GM19328 (cell line): ENCODE measurements at regions not wholly inside any gene's neighbourhood (a gene's known extent, or its start where the extent isn't known, plus 50 kb on each side); places are given as distances from the start of the nearest gene placed in this dataset.
"Not testable (repeated sequence)": the region's sequence is repeated elsewhere in the genome, so short reads cannot be mapped to it uniquely, and the experiment has no call there.

Experiments
- ATAC-seq: cut with Tn5 transposase; IDR thresholded peaks from one replicate; pipeline ENCODE4 v1.9.1; 2021; ENCODE audit warnings: mild to moderate bottlenecking, moderate library complexity; ENCODE audit not compliant: unreplicated experiment

DNA sequence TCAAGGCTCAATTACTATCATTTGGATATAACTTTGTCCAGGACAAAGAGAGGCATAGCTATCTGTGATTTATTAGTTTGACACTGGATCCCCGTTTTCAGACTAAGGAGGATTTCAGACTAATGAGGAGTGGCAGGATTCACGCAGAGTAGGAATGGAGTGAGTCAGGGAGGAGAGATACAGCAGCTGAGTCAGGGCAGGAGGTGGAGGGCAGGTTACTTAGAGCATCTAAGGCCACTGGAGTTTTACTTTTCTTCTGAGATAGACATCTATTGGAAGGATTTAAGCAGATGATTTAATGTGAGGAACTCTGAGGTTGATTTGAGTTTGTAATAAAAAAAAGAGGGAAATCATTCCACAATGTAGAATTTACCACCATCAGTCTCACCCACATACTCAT is 110.6 kb downstream of the RPIA start:
- ATAC-seq: not testable (repeated sequence)

DNA sequence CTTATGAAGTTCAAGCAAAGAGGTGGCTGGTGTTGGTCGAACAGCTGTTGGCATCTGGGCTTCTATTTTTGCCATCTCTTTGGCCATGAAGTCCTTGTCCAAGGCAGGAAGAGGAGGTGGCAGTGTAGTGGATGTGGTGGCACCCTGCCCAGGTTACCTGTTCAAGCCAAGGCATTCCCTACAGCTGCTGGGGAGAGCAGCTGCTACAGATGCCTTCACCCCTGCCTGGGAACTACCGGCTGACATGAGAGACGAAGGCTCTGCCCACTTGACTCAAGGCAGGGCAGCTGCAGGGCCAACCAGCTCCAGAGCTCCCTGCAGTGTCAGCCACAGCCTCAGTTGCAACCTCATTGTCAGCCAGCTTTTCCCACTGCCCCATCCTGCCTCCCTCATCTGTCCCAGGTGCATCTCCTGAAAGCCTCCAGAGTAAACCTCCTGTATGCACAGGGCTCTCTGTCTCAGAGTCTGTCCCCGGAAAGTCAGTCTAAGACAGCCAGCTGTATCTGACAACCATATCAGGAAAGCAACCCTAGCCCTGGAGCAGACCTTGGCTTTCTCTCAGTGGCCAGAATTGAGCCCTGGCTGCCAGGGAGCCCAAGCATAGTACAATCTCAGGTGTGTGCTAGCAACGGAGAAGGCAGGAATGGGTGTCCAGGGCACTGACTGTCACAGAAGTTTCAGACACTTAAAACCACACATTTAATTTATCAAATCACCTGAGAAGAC is 115.9 kb downstream of the RPIA start:
- ATAC-seq: no peak

DNA sequence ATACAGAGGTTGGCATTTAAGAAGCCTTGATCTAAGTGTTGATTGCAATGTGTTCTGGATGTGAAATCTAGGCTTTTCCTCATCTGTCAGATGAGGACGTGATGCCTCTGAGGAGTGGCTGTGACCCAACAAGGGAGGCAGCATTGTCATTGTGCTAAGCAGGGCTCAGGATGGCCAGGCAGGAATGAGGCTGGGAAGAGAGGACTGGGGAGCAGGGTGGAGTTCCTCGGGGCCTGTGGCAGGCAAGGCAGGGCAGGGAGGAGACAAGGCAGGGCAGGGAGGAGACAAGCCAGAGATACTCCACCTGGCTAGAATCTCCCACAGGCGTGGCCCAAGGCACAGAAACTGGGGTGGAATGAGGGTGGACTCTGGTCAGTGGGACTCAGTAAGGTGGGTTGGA is 116.6 kb downstream of the RPIA start:
- ATAC-seq: no peak

- no peak for ATAC-seq
Measured at GRCh38 chr2:88808652-88809051, 117.2 kb downstream of the RPIA start.

DNA sequence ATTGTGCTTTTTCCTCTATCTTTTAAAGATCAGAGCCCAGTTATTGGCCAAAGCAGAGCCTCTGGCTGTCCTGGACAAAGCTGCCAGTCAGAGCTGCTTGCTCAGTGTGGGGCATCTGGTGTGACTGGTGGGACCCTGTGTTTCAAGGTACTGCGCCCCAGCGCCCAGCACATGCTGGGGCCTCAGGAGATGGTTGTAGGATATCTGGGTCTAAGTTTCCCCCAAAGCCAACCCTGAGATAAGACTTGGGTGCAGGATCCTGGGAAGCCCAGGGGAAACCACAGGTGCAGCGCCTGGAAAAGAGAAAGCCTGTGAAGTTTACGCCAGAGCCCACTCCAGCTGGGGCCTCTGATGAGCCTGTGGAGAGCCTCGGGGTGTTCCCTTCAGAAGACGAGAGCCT is 117.7 kb downstream of the RPIA start:
- no peak for ATAC-seq

GRCh38 chr2:88810017-88810416 is 118.5 kb downstream of the RPIA start:
- no peak for ATAC-seq

- no peak for ATAC-seq
Measured at GRCh38 chr2:88810488-88810887, 119.0 kb downstream of the RPIA start.

- no peak for ATAC-seq
Measured at GRCh38 chr2:88811233-88811632, 119.8 kb downstream of the RPIA start.

GRCh38 chr2:88811681-88812080 is 120.2 kb downstream of the RPIA start:
- no peak for ATAC-seq

DNA sequence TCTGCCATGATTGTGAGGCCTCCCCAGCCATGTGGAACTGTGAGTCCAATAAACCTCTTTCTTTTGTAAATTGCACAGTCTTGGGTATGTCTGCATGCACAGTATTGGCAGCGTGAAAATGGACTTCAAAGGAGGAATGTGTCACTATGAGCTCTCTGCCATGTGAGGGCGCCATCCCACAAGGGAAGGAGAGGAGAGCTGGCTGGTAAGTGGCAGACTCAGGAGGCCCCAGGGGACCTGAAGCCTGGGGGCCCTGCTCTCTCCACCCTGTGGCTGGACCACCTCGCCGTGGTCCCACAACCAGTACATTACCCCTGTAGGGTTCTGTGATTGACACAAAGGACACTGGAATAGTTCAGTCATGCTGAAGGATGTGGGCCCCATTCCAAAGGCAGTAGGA is 122.1 kb downstream of the RPIA start:
- ATAC-seq: no peak

- ATAC-seq: no peak
Measured at GRCh38 chr2:88815282-88815681, 123.8 kb downstream of the RPIA start.

DNA sequence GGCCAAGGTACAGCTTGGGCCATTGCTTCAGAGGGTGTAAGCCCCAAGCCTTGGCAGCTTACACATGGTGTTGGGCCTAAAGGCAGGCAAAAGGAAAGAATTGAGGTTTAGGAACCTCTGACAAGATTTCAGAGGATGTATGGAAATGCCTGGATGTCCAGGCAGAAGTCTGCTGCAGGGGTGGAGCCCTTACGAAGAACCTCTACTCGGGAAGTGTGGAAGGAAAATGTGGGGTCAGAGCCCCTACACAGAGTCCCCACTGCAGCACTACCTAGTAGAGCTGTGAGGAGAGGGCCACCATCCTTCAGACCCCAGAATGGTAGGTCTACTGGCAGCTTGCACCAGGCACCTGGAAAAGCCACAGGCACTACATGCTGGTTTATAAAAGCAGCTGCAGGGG is 124.2 kb downstream of the RPIA start:
- ATAC-seq: no peak

DNA sequence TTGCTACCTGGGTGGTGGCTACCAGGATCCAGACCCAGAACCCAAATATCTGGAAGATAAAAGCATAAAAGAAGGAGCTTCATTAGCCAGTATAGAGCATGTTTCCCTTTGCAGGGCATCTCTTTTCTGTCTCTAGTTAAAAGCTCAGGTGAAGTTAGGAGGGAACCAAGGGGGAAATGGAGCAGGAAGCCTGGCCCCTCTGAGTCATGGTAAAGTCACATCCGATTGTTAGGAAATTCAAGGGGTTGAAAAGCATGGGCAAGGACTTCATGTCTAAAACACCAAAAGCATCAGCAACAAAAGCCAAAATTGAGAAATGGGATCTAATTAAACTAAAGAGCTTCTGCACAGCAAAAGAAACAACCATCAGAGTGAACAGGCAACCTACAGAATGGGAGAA is 126.9 kb downstream of the RPIA start:
- no peak for ATAC-seq

- ATAC-seq: no peak
Measured at GRCh38 chr2:88824951-88825350, 133.5 kb downstream of the RPIA start.

DNA sequence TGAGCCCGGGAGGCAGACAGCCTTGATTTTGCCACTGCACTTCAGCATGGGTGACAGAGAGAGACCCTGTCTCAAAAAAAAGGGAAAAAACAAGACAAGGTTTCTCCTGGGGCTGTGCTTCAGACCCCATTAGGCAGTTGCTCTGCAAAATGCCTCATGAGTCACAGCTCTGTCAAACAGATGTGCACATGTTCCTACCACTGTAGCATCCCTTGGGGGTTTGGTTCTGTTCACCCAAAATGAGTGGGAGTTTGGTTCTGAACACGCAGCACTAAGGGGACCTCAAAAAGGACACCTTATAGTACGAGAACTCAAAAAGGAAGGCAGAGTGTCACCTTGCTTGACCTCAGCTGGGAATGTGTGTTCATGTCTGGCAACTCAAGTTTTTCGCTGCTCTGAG is 134.9 kb downstream of the RPIA start:
- no peak for ATAC-seq

GRCh38 chr2:88827821-88828220 is 136.3 kb downstream of the RPIA start:
- no peak for ATAC-seq

DNA sequence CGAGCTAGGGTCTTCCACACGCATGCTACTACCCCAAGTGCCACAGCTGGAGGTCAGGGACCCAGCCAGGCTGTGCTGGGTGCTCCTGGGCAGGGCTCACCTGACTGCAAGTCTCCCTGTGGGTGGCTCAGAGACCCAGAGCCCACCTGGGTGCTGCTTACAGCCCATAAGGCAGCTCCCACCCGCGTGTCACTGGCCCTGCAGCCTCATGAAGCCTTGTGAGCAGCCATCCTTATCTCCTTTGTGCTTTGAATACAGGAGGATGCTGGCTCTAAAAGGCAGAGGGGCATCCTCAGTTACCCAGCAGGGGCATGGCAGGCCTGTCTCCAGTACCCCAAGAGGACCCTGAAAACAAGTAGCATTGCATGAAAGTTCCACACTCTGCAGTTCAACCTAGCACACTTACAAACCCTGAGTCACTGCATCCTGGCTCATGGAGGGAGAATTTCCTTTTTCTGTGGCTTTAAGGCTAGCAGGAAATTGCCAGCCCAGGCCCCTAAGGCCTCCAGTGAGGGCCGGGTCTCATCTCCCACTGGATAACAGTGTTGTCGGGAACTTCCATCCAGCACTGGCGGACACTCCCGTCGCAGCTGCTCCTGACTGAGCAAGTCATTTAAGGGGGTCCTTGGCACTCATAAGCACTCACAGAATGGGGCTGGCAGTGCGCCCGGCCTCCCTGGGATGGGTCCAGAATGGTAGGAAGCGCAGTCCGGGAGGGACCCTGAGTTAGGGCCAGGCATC is 137.1 kb downstream of the RPIA start:
- ATAC-seq: no peak

GRCh38 chr2:88829607-88830463 is 138.4 kb downstream of the RPIA start:
- no peak for ATAC-seq

DNA sequence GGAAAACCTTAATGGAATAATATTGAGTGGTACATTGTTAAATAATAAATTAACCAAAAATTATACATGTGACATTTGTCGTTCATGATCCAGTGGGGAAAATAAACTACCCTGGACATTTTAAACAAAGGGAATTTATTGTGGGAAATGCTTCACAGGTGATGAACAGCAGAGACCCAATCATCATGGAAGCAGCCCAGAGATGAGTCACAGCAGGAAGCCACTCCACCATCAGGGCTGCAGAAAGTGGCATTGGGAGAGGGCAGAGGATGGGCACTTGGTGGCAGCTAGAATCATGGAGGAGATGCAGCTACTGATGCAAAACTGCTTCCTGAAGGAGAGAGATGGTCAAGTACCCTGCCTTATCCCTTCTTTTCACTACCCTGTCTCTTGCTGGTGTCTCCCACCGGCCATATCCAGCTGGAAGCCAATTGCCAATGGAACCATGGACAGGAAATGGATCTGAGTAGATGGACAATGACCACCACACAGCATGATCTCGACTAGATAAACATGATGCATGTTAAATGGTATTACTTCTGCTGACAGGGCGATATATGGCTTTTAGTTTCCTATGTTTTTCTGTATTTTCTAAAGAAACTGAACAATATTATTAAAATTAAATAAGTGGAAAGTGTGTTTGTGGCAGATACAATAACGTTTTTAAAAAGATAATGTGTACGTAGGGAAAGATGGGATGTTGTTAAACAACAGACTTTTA is 139.8 kb downstream of the RPIA start:
- no peak for ATAC-seq

DNA sequence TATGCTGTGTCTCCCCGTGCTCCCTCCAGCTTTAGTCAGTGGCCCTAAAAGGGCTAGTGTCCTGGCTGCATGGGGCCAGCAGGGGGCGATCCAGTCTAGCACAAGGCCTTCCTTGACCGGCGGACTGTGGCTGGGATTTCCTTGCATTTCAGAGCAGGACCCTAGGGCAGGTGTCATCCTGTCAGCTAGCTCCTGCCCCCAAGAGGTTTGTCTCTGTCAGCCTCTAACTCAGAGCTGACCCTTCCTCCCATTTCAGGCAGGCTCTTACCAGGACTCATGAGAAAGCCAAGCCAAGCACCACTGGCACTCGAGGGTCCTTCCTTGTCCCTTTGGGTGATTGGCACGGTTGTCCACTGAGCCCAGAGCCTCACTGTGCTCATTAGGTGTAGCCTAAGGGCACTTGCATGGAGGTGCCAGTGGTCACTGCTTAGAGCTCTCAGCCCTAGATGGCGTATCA is 140.3 kb downstream of the RPIA start:
- peak; percentile 77 for ATAC-seq
